ENCODE measurements at regions not wholly inside any gene's neighbourhood (a gene's known extent, or its start where the extent isn't known, plus 50 kb on each side); places are given as distances from the start of the nearest gene placed in this dataset.
A peak's percentile ranks its signal among the peaks of the same experiment; 100 is the strongest.

DNA sequence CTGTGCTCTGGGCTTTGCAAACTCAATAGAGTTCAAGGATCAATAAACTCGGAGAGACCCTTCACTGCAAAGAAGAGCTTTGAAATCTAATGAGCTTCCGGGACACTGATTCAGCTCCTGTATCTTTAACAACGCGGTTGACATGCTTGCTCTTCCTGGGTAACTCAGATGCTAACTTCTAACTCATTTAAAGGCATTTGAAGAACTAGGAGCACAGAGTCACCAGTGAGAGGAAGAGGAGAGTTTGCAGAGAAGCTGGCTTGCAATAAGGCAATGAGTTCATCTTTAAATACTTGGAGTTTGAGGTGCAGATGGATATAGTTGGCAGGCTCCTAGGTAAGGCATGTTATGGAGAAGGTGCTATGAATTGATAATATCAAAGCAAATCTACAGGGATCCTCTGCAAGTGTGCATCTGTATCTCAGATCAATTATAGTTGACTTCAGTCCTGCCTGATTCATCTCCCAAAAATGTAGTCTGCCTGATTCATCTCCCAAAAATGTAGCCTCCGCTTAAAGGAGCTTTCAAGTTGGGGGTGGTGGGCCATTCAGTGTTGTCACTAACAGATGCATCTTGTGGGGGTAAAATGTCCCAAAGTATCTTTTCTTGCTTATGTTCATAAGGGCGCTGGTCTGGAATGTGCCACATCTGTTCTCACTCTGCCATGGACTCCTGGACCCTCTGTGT, 182.5 kb upstream of the PRSS58 start:
- Histone ChIP-seq H3K27ac (replicated peaks) (peak overlapping the region; percentile 58), H3K27me3 (ENCODE audit: insufficient read depth, poor library complexity, severe bottlenecking) (no peaks in the 10 kb centered on the region), H3K4me3 (replicated peaks; ENCODE audit: insufficient read depth, low read length) (no peak overlapping the region)
- DNase-seq (ENCODE audit: low read depth in 1 of 2, low spot score in 1 of 2), result no peak
- no peak for TF ChIP-seq GABPA (IDR thresholded peaks at IDR 0.05; ENCODE audit: low read depth)

DNA sequence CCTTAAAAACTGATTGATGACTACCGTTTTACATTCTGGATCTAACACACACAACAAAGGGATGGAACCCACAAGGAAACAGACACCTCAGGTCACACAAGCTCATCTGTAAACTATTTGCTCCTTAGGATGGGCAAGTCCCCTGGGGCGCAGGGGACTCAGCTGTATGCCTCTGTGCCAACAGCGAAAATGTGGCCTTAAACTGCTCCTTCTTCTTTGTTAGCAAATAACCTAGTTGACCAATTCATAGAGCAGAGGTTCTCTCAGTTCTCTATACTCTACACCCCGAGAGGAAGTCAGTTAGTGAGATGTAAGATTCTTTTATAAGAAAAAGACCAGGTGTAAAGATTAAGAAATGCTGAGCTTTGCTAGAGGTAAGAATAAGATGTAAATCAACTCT, 181.9 kb upstream of the PRSS58 start:
- peak; percentile 54; the same call in 1 of the 2 replicates for TF ChIP-seq SPI1 (IDR thresholded peaks at IDR 0.05; ENCODE audit: borderline replicate concordance, low read depth)
- TF ChIP-seq, protein P1, sequence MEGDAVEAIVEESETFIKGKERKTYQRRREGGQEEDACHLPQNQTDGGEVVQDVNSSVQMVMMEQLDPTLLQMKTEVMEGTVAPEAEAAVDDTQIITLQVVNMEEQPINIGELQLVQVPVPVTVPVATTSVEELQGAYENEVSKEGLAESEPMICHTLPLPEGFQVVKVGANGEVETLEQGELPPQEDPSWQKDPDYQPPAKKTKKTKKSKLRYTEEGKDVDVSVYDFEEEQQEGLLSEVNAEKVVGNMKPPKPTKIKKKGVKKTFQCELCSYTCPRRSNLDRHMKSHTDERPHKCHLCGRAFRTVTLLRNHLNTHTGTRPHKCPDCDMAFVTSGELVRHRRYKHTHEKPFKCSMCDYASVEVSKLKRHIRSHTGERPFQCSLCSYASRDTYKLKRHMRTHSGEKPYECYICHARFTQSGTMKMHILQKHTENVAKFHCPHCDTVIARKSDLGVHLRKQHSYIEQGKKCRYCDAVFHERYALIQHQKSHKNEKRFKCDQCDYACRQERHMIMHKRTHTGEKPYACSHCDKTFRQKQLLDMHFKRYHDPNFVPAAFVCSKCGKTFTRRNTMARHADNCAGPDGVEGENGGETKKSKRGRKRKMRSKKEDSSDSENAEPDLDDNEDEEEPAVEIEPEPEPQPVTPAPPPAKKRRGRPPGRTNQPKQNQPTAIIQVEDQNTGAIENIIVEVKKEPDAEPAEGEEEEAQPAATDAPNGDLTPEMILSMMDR (IDR thresholded peaks at IDR 0.05; ENCODE audit: insufficient read depth, low read length), result no peak
- Histone ChIP-seq H3K4me3 (replicated peaks; ENCODE audit: insufficient read depth, low read length) (no peak overlapping the region), H3K27ac (replicated peaks) (peak overlapping the region; percentile 58), H3K27me3 (ENCODE audit: insufficient read depth, poor library complexity, severe bottlenecking) (no peaks in the 10 kb centered on the region)
- DNase-seq (ENCODE audit: low read depth in 1 of 2, low spot score in 1 of 2), result peak in 1 of 2 experiments; percentile 53

DNA sequence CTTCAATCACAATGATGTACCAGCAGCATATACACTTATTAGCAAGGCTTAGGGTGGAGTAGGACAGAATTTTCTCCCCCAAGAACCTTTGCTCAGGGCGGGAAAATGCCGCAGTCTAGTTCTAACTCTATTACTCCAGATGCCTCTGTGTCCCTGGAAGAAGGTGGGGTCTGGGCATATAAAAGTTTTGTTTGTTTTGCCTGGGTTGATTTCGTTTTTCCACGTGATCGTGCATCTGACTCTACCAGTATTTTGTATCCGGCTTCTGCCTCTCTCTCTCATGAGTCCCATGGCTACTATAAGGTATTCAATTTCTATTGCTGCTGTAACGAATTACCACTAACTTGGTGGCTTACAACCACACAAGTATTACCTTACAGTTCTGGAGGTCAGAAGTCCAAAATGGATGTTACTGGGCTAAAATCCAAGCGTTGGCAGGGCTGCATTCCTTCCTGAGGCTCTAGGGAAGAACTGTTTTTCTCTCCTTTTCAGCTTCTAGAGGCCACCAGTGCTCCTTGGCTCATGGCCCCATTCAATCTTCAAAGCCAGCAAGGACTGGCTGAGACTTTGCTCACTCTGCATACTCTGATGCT, 181.2 kb upstream of the PRSS58 start:
- H3K27ac ChIP-seq (replicated peaks), result peak overlapping the region; percentile 58
- no peak overlapping the region for H3K4me3 ChIP-seq (replicated peaks; ENCODE audit: insufficient read depth, low read length)
- no peak for TF ChIP-seq POLR2AphosphoS5 (IDR thresholded peaks at IDR 0.05; ENCODE audit: low read depth)
- TF ChIP-seq, protein P1 (IDR thresholded peaks at IDR 0.05; ENCODE audit: insufficient read depth, low read length), result no peak
- TF ChIP-seq, protein P2, sequence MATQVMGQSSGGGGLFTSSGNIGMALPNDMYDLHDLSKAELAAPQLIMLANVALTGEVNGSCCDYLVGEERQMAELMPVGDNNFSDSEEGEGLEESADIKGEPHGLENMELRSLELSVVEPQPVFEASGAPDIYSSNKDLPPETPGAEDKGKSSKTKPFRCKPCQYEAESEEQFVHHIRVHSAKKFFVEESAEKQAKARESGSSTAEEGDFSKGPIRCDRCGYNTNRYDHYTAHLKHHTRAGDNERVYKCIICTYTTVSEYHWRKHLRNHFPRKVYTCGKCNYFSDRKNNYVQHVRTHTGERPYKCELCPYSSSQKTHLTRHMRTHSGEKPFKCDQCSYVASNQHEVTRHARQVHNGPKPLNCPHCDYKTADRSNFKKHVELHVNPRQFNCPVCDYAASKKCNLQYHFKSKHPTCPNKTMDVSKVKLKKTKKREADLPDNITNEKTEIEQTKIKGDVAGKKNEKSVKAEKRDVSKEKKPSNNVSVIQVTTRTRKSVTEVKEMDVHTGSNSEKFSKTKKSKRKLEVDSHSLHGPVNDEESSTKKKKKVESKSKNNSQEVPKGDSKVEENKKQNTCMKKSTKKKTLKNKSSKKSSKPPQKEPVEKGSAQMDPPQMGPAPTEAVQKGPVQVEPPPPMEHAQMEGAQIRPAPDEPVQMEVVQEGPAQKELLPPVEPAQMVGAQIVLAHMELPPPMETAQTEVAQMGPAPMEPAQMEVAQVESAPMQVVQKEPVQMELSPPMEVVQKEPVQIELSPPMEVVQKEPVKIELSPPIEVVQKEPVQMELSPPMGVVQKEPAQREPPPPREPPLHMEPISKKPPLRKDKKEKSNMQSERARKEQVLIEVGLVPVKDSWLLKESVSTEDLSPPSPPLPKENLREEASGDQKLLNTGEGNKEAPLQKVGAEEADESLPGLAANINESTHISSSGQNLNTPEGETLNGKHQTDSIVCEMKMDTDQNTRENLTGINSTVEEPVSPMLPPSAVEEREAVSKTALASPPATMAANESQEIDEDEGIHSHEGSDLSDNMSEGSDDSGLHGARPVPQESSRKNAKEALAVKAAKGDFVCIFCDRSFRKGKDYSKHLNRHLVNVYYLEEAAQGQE (IDR thresholded peaks at IDR 0.05; ENCODE audit: insufficient replicate concordance, low read depth), result no peak
- TF ChIP-seq GABPA (IDR thresholded peaks at IDR 0.05; ENCODE audit: low read depth), result no peak
- TF ChIP-seq SPI1 (IDR thresholded peaks at IDR 0.05; ENCODE audit: borderline replicate concordance, low read depth), result no peak
- no peaks in the 10 kb centered on the region for H3K27me3 ChIP-seq (ENCODE audit: insufficient read depth, poor library complexity, severe bottlenecking)
- DNase-seq (ENCODE audit: low read depth in 1 of 2, low spot score in 1 of 2), result no peak

DNA sequence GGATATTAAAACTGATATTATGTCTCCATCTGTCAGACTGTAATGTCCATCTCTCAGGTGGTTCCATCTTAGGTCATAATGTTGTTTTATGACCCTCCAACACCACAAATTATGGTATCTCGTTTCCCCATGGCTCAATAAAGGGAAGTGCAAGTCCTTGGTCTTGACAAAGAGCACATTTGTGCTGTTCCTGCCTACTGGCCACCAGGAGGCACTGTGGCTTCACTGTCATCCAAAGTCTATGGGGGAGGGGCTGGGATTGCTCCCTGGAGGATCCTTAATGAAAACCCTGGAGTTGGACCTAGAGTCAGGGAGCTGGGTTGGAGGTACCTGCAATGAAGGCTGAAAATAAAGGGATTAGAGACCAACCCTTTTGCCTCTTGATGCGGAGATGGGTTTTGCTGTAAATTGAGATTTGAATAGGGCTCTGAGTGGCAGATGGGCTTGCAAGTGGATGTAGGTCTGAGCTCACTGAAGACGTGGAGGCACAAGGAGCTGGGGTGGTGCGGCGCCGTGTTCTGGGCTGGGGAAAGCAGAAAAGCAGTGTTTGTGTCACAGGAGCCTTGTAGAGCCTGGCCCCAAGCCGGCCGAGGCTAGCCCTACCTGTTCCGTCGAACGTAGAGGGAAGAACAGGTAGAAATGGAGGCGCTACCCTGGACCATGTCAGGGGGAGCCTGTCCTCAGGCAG, 180.5 kb upstream of the PRSS58 start:
- peak; percentile 62 to 65 for DNase-seq (ENCODE audit: low read depth in 1 of 2, low spot score in 1 of 2)
- TF ChIP-seq, protein P1 (IDR thresholded peaks at IDR 0.05; ENCODE audit: insufficient read depth, low read length), result peak; percentile 75
- TF ChIP-seq POLR2AphosphoS5 (IDR thresholded peaks at IDR 0.05; ENCODE audit: low read depth) (no peak), SPI1 (IDR thresholded peaks at IDR 0.05; ENCODE audit: borderline replicate concordance, low read depth) (peak; percentile 96), GABPA (IDR thresholded peaks at IDR 0.05; ENCODE audit: low read depth) (no peak)
- TF ChIP-seq, protein P2 (IDR thresholded peaks at IDR 0.05; ENCODE audit: insufficient replicate concordance, low read depth), result no peak

More for the DNA sequence above, 180.5 kb upstream of the PRSS58 start:
- Histone ChIP-seq H3K27ac (replicated peaks) (peak overlapping the region; percentile 58; the same call in 1 of the 2 replicates), H3K27me3 (ENCODE audit: insufficient read depth, poor library complexity, severe bottlenecking) (no peaks in the 10 kb centered on the region), H3K4me3 (replicated peaks; ENCODE audit: insufficient read depth, low read length) (no peak overlapping the region)
